ENCODE measurements at regions not wholly inside any gene's neighbourhood (a gene's known extent, or its start where the extent isn't known, plus 50 kb on each side); places are given as distances from the start of the nearest gene placed in this dataset.

DNA sequence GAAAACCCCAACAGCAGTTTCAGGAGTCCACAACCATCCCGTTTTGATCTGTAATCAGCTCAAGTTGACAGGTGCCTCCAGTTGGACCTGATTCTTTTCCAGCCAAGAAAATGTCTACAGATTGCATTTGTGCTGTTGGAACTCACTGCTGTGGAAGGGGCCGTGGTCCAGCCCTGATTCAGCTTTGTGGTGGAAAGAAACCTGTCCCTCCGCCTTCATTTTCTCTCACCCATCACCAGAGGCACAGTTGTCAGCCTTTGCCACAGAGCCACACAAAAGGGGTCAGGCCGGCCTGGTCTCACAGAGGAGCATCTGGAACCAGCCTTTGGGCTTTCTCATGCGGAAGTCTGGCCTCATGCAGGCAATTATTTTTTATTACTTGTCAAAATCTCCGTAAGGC lies 483.6 kb downstream of the GADD45G start:
- H3K9me3 ChIP-seq (ENCODE audit: control insufficient read depth, insufficient read depth, low read length), result no peaks in the 10 kb centered on the region
- H3K4me3 ChIP-seq (ENCODE audit: low read depth, low read length), result no peak overlapping the region
- no peak overlapping the region for H3K9ac ChIP-seq (ENCODE audit: low read depth, low read length)
- H3K4me1 ChIP-seq (ENCODE audit: control insufficient read depth, insufficient read depth, low read length), result peaks cover 12% of the 10 kb centered on the region
- no peaks in the 10 kb centered on the region for H3K36me3 ChIP-seq (ENCODE audit: control insufficient read depth, insufficient read depth, low read length)
- H3K27me3 ChIP-seq (ENCODE audit: control insufficient read depth, insufficient read depth, low read length), result no peaks in the 10 kb centered on the region

- H3K4me3 ChIP-seq (ENCODE audit: low read depth, low read length), result no peak overlapping the region
- H3K27me3 ChIP-seq (ENCODE audit: control insufficient read depth, insufficient read depth, low read length), result no peaks in the 10 kb centered on the region
- no peaks in the 10 kb centered on the region for H3K9me3 ChIP-seq (ENCODE audit: control insufficient read depth, insufficient read depth, low read length)
- H3K36me3 ChIP-seq (ENCODE audit: control insufficient read depth, insufficient read depth, low read length), result no peaks in the 10 kb centered on the region
- H3K4me1 ChIP-seq (ENCODE audit: control insufficient read depth, insufficient read depth, low read length), result peaks cover 12% of the 10 kb centered on the region
- H3K9ac ChIP-seq (ENCODE audit: low read depth, low read length), result no peak overlapping the region
Measured at GRCh38 chr9:90088856-90089255, 484.0 kb downstream of the GADD45G start.

DNA sequence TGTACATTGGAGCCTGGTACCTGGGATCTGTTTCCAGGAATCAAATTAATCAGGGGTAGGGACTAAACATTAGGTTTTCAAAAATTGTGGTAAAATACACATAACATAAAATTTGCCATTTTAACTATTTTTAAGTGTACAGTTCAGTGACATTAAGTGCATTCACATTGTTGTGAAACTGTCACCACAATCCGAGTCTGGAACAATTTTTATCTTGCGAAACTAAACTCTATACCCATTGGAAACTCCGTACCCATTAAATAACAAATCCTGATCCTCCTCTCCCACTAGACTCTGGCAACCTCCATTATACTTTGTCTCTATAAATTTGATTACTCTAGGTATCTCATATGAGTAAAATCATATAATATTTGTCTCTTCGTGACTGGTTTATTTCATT lies 486.2 kb downstream of the GADD45G start:
- no peaks in the 10 kb centered on the region for H3K36me3 ChIP-seq (ENCODE audit: control insufficient read depth, insufficient read depth, low read length)
- no peak overlapping the region for H3K9ac ChIP-seq (ENCODE audit: low read depth, low read length)
- H3K27me3 ChIP-seq (ENCODE audit: control insufficient read depth, insufficient read depth, low read length), result no peaks in the 10 kb centered on the region
- no peaks in the 10 kb centered on the region for H3K9me3 ChIP-seq (ENCODE audit: control insufficient read depth, insufficient read depth, low read length)
- no peak overlapping the region for H3K4me3 ChIP-seq (ENCODE audit: low read depth, low read length)
- peaks cover 4% of the 10 kb centered on the region for H3K4me1 ChIP-seq (ENCODE audit: control insufficient read depth, insufficient read depth, low read length)

- Histone ChIP-seq H3K4me1 (ENCODE audit: control insufficient read depth, insufficient read depth, low read length) (no peaks in the 10 kb centered on the region), H3K9me3 (ENCODE audit: control insufficient read depth, insufficient read depth, low read length) (no peaks in the 10 kb centered on the region), H3K27me3 (ENCODE audit: control insufficient read depth, insufficient read depth, low read length) (no peaks in the 10 kb centered on the region), H3K36me3 (ENCODE audit: control insufficient read depth, insufficient read depth, low read length) (no peaks in the 10 kb centered on the region), H3K4me3 (ENCODE audit: low read depth, low read length) (no peak overlapping the region), H3K9ac (ENCODE audit: low read depth, low read length) (no peak overlapping the region)
Measured at GRCh38 chr9:90092508-90092907, 487.7 kb downstream of the GADD45G start.

DNA sequence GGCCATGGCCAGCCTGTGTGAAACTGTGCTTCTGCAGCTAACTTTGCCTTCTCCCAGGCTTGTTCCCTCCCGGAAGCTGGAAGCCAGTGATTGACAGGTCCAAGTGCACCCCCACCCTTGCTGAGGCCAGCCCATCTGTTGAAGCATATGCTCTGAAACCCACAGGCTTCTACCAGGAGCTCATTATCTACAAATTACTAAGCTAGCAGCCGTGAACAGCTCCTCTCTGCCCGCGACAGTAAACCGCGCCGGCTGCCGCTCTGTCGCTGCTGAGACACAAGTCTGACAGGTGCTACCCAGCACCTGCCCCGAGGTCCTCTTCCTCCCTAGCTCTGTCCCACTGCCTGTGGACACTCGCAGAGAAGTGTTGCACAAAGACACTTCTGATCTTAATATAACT lies 490.9 kb downstream of the GADD45G start:
- H3K9me3 ChIP-seq (ENCODE audit: control insufficient read depth, insufficient read depth, low read length), result no peaks in the 10 kb centered on the region
- no peaks in the 10 kb centered on the region for H3K36me3 ChIP-seq (ENCODE audit: control insufficient read depth, insufficient read depth, low read length)
- no peaks in the 10 kb centered on the region for H3K27me3 ChIP-seq (ENCODE audit: control insufficient read depth, insufficient read depth, low read length)
- H3K4me3 ChIP-seq (ENCODE audit: low read depth, low read length), result no peak overlapping the region
- H3K4me1 ChIP-seq (ENCODE audit: control insufficient read depth, insufficient read depth, low read length), result no peaks in the 10 kb centered on the region
- no peak overlapping the region for H3K9ac ChIP-seq (ENCODE audit: low read depth, low read length)

GRCh38 chr9:90097237-90097636 lies 492.4 kb downstream of the GADD45G start:
- H3K36me3 ChIP-seq (ENCODE audit: control insufficient read depth, insufficient read depth, low read length), result no peaks in the 10 kb centered on the region
- H3K9ac ChIP-seq (ENCODE audit: low read depth, low read length), result no peak overlapping the region
- no peaks in the 10 kb centered on the region for H3K27me3 ChIP-seq (ENCODE audit: control insufficient read depth, insufficient read depth, low read length)
- H3K9me3 ChIP-seq (ENCODE audit: control insufficient read depth, insufficient read depth, low read length), result no peaks in the 10 kb centered on the region
- no peak overlapping the region for H3K4me3 ChIP-seq (ENCODE audit: low read depth, low read length)
- peaks cover 2% of the 10 kb centered on the region for H3K4me1 ChIP-seq (ENCODE audit: control insufficient read depth, insufficient read depth, low read length)

DNA sequence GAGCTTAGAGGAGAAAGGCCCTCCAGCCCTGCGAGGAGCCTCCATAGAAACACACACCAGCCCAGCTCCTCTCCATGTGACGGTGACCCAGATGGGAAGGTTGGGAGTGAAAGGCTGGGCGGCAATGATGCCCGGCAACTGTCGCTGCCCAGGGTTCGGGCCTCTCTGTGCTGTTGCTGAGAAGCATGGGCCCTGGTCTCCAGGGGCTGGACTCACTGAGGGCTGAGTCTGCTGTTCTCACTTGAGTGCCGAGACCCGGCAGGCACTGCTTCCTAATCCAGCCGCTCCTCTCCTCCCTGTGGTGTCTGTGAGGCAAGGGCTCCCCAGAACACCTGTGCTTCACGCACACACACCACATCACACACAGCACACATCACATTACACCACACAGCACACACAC lies 493.6 kb downstream of the GADD45G start:
- no peak overlapping the region for H3K4me3 ChIP-seq (ENCODE audit: low read depth, low read length)
- H3K27me3 ChIP-seq (ENCODE audit: control insufficient read depth, insufficient read depth, low read length), result no peaks in the 10 kb centered on the region
- no peak overlapping the region for H3K9ac ChIP-seq (ENCODE audit: low read depth, low read length)
- no peaks in the 10 kb centered on the region for H3K36me3 ChIP-seq (ENCODE audit: control insufficient read depth, insufficient read depth, low read length)
- no peaks in the 10 kb centered on the region for H3K9me3 ChIP-seq (ENCODE audit: control insufficient read depth, insufficient read depth, low read length)
- H3K4me1 ChIP-seq (ENCODE audit: control insufficient read depth, insufficient read depth, low read length), result peaks cover 2% of the 10 kb centered on the region

- Histone ChIP-seq H3K4me3 (ENCODE audit: low read depth, low read length) (no peak overlapping the region), H3K9ac (ENCODE audit: low read depth, low read length) (no peak overlapping the region), H3K4me1 (ENCODE audit: control insufficient read depth, insufficient read depth, low read length) (peaks cover 2% of the 10 kb centered on the region), H3K9me3 (ENCODE audit: control insufficient read depth, insufficient read depth, low read length) (no peaks in the 10 kb centered on the region), H3K27me3 (ENCODE audit: control insufficient read depth, insufficient read depth, low read length) (no peaks in the 10 kb centered on the region), H3K36me3 (ENCODE audit: control insufficient read depth, insufficient read depth, low read length) (no peaks in the 10 kb centered on the region)
Measured at GRCh38 chr9:90099262-90099963, 494.6 kb downstream of the GADD45G start.

DNA sequence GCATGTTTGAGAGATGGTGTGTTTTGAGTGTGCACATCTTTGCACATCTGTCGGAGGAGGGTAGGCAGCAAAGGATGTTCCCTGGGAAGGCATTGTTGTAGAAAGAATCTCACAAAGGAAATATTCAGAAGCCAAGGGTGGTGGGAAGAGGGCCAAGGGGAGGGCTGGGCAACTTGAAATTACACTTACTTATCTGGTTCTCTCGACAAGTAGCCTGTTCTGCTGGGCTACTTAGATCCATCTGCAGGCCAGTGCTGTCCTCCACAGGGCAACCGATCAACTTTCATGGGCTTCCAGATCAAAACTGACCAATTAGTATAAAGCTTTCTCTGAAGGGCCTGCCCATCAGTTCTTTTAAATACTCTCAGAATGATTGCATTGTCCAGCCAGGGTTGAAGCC lies 495.2 kb downstream of the GADD45G start:
- no peaks in the 10 kb centered on the region for H3K9me3 ChIP-seq (ENCODE audit: control insufficient read depth, insufficient read depth, low read length)
- no peak overlapping the region for H3K4me3 ChIP-seq (ENCODE audit: low read depth, low read length)
- H3K36me3 ChIP-seq (ENCODE audit: control insufficient read depth, insufficient read depth, low read length), result no peaks in the 10 kb centered on the region
- peaks cover 2% of the 10 kb centered on the region for H3K4me1 ChIP-seq (ENCODE audit: control insufficient read depth, insufficient read depth, low read length)
- no peak overlapping the region for H3K9ac ChIP-seq (ENCODE audit: low read depth, low read length)
- no peaks in the 10 kb centered on the region for H3K27me3 ChIP-seq (ENCODE audit: control insufficient read depth, insufficient read depth, low read length)

GRCh38 chr9:90102292-90102901 lies 497.6 kb downstream of the GADD45G start:
- Histone ChIP-seq H3K4me3 (ENCODE audit: low read depth, low read length) (no peak overlapping the region), H3K9ac (ENCODE audit: low read depth, low read length) (no peak overlapping the region), H3K27me3 (ENCODE audit: control insufficient read depth, insufficient read depth, low read length) (no peaks in the 10 kb centered on the region), H3K9me3 (ENCODE audit: control insufficient read depth, insufficient read depth, low read length) (no peaks in the 10 kb centered on the region), H3K36me3 (ENCODE audit: control insufficient read depth, insufficient read depth, low read length) (no peaks in the 10 kb centered on the region), H3K4me1 (ENCODE audit: control insufficient read depth, insufficient read depth, low read length) (peaks cover 2% of the 10 kb centered on the region)

DNA sequence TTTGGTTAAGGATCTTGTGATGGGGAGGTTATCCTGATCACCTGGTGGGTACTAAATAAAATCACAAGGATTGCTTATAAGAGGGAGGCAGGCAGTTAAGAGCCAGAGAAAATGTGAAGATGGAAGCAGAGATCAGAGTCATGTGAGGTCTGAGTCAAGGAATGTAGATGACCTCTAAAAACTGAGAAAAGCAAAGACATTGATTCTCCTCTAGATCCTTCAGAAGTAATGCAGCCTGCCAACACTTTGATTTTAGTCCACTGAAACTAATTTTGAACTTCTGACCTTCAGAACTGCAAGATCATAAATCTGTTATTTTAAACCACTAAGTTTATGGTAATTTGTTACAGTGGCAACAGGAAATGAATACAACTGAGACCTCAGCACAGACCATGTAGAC lies 499.0 kb downstream of the GADD45G start:
- Histone ChIP-seq H3K9me3 (ENCODE audit: control insufficient read depth, insufficient read depth, low read length) (no peaks in the 10 kb centered on the region), H3K27me3 (ENCODE audit: control insufficient read depth, insufficient read depth, low read length) (no peaks in the 10 kb centered on the region), H3K9ac (ENCODE audit: low read depth, low read length) (no peak overlapping the region), H3K4me1 (ENCODE audit: control insufficient read depth, insufficient read depth, low read length) (peaks cover 2% of the 10 kb centered on the region), H3K4me3 (ENCODE audit: low read depth, low read length) (no peak overlapping the region), H3K36me3 (ENCODE audit: control insufficient read depth, insufficient read depth, low read length) (no peaks in the 10 kb centered on the region)

DNA sequence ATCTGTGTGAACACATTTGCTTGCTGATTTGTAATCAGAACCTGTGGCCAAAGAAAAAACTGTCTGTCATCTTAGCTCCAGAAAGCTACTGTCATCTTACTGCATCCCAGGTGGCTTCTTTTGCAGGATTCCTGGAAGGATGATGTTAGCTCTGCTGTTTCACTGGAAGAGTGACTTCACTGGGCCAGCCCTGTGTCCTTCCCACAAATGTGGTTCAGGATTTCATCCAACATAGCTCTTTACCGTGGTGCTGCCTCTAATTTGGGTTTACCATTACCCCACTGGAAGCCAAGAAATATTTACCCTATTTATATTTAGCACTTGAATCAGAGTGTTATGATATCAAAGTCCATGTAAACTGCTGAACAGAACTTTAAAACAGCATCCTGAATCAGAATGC lies 501.0 kb downstream of the GADD45G start:
- no peak overlapping the region for H3K9ac ChIP-seq (ENCODE audit: low read depth, low read length)
- H3K36me3 ChIP-seq (ENCODE audit: control insufficient read depth, insufficient read depth, low read length), result no peaks in the 10 kb centered on the region
- no peaks in the 10 kb centered on the region for H3K27me3 ChIP-seq (ENCODE audit: control insufficient read depth, insufficient read depth, low read length)
- H3K9me3 ChIP-seq (ENCODE audit: control insufficient read depth, insufficient read depth, low read length), result no peaks in the 10 kb centered on the region
- no peak overlapping the region for H3K4me3 ChIP-seq (ENCODE audit: low read depth, low read length)
- H3K4me1 ChIP-seq (ENCODE audit: control insufficient read depth, insufficient read depth, low read length), result peaks cover 2% of the 10 kb centered on the region
